ENCODE measurements at regions not wholly inside any gene's neighbourhood (a gene's known extent, or its start where the extent isn't known, plus 50 kb on each side); places are given as distances from the start of the nearest gene placed in this dataset.

DNA sequence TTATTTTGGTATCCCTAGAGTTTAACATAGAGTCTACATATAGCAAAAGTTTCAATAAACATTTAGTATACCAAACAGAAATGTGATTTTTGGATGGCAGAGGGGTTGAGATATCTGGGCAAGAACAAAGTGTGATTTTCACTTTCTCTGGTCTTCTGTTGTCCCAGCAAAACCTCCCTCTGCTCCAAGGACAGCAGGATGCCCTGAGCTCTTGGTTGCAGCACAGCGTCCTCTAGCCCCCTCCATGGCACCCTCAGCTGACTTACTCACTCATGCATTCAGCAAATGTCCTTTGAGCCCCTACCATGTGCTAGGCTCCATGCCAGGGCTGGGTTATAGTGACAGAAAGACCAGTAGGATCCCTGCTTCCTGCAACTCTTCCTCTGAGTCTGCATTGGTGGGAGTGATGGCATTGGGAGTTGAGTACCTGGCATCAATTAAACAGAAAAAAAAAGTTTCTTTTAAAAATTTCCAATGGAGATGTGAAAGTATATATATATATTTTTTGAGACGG is 104.8 kb upstream of the UBL3 start:
- DNase-seq = no peak

- DNase-seq = no peak
These were observed 103.9 kb upstream of the UBL3 start for GRCh38 chr13:29954082-29955028.

GRCh38 chr13:29953542-29953941 is 103.1 kb upstream of the UBL3 start:
- DNase-seq = no peak

GRCh38 chr13:29952245-29952644 is 101.8 kb upstream of the UBL3 start:
- DNase-seq = no peak

DNA sequence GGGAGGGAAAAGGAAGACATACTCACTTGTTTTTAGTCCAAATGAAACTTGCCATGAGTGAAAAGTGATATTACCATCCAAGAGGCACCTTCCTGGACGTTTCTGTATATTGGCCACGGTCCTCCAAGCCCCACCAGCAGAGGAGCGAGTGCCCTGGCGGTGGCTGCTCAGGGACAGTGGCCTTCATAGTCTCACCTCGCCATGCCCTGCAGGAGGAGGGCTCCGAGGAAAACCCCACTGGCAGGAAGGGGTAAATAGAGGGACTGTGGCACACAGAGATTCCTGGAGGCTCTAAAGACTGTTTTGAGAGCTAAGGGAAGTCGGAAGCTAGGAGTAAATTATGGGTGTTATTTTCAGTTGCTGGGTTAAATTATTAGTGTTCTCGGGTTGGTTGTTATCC is 98.4 kb upstream of the UBL3 start:
- no peak for DNase-seq

DNA sequence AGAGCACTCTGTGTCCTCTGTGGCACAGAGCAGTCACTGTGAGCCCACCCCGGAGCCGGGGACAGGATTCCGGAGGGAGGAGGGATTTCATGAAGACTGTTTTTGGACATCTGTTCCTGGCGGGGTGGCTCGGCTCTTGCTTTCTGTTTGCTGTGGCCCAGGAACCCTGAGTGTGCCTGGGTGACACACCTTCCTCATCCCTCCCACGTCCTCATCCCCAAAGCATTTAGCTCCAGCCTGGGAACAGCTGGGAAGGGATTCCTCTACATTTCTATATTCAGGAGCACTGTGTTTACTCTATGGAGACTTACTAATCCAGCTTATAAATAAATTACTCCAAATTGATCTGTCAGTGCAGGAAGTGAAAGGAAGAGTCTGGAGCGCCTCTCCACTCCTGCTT is 97.8 kb upstream of the UBL3 start:
- DNase-seq = no peak

DNA sequence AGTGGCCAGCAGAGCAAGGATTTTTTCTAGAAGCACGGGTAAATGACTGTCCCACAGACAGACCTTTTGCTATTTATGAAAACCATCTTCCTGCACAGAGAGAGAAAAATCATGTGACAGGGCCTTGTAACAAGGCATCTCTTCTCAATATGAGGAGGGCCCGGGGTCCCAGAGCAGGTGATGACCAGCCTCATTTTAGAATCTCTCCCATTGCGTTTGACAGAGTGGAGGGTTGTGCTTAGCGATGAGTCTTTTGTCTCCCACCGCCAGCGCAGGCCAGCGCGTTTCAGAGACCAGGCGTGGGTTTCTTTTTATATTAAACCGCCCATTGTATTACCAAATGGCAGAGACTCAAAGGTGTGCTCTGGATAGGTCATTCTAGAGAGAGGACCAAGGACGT is 97.4 kb upstream of the UBL3 start:
- no peak for DNase-seq

DNA sequence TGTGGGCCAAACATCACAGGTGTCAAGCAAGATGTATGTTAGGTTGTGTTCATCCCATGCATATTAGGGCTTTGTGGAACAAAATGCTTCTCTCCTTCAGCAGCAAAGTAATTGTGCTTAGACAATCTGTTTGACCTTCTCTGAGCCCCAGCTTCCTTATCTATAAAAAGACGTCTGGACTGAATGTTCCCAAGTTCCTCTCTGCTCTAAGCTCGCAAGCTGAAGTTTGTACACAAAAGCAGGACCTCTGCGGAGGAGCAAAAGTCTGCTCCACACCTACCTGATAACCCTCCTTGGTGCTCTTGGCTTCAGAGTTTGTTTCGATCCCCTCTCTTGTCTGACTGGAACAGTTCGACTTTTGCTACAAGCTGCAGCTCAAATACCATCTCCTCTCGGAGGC is 95.7 kb upstream of the UBL3 start:
- no peak for DNase-seq

DNA sequence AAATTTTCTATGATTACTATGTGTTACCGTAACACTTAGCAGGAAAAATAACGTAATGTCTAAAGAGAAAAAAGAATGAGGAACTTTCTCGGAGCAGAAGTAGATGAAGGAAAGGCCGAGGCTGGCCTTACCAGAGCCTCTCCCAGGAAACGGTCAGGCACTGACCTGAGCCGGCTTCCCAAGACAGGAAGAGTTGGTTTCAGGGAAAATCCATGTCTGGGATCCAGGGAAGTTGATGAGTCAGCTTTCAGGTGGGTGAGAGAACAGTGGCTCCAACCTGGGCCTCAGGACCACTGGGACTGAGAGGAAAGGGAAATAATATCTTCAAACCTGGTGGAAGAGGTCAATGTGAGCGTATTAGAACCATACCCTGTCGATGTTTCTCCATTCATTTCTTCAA is 93.3 kb upstream of the UBL3 start:
- DNase-seq = no peak

GRCh38 chr13:29943273-29943672 is 92.9 kb upstream of the UBL3 start:
- DNase-seq = no peak

GRCh38 chr13:29940715-29941114 is 90.3 kb upstream of the UBL3 start:
- DNase-seq = no peak

DNA sequence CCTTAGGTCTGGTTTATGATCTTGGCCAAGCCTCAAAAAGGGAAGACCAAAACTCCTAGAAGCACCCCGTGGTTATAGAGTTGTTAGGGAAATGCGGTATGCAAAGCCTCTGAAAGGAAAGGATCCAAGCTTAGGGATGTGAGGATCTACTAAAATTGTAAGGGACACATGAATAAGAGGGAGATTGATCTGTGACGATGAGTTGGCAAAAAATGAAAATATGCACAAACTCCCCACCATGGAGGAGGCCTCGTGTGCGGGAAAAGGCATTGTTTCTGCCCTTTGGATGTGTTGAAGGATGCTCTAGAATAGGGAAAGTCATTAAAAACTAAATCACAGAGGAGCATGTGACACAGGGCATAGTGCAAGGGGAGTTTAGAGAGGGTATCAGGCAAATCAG is 88.7 kb upstream of the UBL3 start:
- no peak for DNase-seq

DNA sequence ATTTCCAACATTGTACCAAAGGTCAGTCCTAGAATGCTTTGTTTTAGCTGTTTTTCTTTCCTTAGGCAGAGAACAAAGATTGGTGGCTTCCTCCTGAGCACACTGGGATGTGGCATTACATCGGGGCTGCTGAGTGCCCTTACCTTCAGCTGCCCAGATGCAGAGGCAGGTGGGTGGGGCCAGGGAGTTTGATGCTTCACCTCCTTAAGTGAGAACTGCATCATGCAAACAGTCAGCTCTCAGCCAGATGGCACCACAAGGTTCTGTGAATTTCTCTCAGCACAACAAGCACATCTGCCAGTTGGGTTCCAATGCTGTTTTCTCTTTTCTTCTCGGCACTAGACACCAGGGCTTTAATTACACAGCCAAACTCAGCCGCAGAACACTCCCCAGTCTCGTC is 87.4 kb upstream of the UBL3 start:
- no peak for DNase-seq

- no peak for DNase-seq
These were observed 87.0 kb upstream of the UBL3 start for GRCh38 chr13:29937379-29937778.

DNA sequence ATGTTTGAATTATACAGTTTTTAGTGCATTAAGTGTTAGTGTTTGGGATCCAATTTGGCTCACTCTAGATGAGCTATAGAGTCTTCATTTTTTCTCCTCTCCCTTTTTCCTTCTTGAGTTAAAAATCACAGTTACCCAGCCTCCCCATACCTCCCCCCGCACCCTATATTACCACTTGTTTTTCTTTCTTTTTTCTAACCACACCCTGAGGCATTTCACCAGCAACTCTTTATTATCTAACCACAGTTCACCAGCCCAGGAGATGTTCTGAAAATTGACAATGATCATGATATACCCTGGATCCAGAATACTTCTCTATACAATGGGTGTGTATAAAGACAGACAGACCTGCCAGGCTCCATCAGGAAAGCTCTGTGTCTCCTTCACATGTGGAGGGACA is 86.5 kb upstream of the UBL3 start:
- DNase-seq = no peak

GRCh38 chr13:29936051-29936813 is 85.8 kb upstream of the UBL3 start:
- DNase-seq = no peak

DNA sequence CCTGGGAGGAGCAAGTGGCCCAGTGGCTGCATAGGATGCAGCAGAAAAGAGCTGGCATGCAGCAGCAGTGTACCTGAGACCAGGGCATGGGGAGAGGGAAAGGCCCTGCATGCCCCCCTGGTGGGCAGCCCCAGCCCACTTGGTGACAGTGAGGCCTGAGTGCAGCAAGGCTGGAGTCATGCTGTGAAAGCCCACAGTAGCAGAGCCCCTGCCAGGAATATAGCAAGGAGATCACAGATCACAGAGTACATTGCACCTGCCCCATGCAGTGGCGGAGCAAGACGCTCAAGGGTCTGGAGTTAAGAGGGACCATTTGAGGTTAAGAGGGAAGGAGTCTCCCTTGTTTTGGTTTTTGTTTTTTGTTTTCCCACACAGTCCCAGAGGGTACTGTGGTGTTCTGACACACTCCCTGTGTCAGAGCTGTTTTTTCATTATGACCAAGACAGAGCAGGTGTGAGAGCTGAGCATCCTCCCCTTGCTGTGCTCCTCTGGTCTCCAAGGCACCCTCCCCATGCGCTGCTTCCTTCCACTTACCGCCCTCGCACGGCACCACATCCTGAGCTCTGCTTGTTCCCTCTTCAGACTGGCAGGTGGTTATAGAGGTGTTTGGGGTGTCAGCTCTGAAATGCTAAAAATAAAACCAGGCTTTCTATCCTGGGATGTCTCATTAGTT is 85.0 kb upstream of the UBL3 start:
- no peak for DNase-seq

DNA sequence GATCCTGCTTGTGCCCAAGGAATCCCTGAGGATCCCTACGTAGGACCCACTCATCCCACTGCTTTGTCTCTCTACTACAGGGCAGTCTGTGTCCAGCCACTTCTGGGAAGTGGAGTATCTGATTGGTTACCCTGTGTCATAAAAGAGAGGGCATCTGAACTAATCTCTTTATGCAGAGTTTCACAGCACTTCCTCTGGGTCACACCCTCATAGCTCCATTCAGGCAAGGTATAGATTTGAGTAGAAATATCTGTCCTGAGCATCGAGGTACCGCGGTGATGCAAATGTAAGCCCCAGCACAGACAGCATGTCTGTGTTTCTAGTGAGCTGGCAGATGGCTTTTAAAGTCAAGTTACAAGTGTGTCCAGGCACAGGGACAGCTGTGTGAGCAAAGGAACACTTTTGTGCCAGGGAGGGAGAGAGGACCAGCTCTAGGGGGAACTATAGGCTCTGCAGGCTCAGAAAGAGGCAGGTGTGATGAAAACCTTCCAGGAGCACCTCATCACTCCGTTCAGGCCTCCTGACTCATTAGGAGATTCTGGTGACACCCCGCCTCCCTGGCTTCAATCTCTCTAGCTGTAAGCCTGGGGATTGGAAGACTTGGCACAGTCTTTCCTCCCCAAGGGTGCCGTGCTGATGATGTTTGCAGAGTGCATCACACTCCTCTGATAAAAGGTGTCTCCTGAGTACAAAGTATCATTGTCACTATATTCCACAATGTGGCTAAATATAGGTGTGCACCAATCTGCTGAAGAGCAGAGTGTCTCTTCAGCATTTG is 84.3 kb upstream of the UBL3 start:
- DNase-seq = no peak

DNA sequence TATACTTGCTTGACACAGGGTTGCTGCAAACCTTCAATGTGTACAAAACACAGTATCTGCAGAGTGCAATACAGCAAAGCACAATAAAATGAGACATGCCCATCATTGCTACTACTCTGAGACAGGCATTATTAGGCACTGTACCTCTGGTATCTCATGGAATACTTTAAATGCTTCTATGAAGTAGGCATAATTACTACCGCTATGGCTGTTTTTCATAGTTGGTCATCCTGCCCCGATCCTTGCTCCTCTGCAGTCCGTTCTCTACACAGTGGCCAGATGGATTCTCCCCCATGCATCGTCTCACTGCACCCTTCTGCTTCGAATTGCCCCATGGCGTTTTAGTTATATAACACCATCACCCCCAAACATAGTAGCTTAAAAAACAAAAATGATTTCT is 83.0 kb upstream of the UBL3 start:
- DNase-seq = no peak

DNA sequence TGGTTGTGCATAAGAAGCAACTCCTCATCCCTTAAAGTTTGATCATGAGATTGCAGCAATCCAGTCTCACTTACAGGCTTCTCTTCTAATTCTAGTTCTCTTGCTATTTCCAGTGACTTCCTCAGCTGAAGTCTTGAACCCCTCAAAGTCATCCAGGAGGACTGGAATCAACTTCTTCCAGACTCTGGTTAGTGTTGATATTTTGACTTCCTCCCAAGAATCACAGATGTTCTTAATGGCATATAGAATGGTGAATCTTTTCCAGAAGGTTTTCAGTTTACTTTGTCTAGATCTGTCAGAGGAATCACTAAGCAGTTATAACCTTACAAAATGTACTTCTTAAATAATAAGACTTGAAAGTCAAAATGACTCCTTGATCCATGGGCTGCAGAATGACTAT is 81.3 kb upstream of the UBL3 start:
- DNase-seq = no peak

- DNase-seq = no peak
These were observed 78.8 kb upstream of the UBL3 start for GRCh38 chr13:29929062-29929847.

Measured in muscle of back (tissue), 3 donors.